Hematopoietic multipotent progenitor cell (in vitro differentiated cells): ENCODE measurements at regions not wholly inside any gene's neighbourhood (a gene's known extent, or its start where the extent isn't known, plus 50 kb on each side); places are given as distances from the start of the nearest gene placed in this dataset.

Source experiments
- DNase-seq, 3 donors: peaks; one replicate each; pipeline ENCODE4 v3.0.0-alpha.2; 2011 to 2015; ENCODE audit warnings: low read depth in 2 of 3, low spot score in 2 of 3

GRCh38 chr10:47077386-47077785, 166.2 kb downstream of the PTPN20 start:
- no peak for DNase-seq

GRCh38 chr10:47077941-47078340, 166.7 kb downstream of the PTPN20 start:
- DNase-seq: no peak

- no peak for DNase-seq
These were observed 167.4 kb downstream of the PTPN20 start for GRCh38 chr10:47078393-47079203.

GRCh38 chr10:47079204-47079580, 168.0 kb downstream of the PTPN20 start:
- no peak for DNase-seq

GRCh38 chr10:47081264-47081663, 170.0 kb downstream of the PTPN20 start:
- DNase-seq: peak in 2 of 3 donors; percentile 47 to 85

GRCh38 chr10:47082055-47082784, 171.0 kb downstream of the PTPN20 start:
- DNase-seq: no peak

GRCh38 chr10:47087667-47088066, 176.4 kb downstream of the PTPN20 start:
- peak in 1 of 3 donors; percentile 39 for DNase-seq

GRCh38 chr10:47088656-47089354, 177.6 kb downstream of the PTPN20 start:
- DNase-seq: no peak

GRCh38 chr10:47090042-47090441, 178.8 kb downstream of the PTPN20 start:
- DNase-seq: no peak

- no peak for DNase-seq
These were observed 179.7 kb downstream of the PTPN20 start for GRCh38 chr10:47090903-47091302.

- DNase-seq: no peak
These were observed 180.2 kb downstream of the PTPN20 start for GRCh38 chr10:47091421-47091820.

- DNase-seq: no peak
These were observed 181.1 kb downstream of the PTPN20 start for GRCh38 chr10:47092376-47092775.

- DNase-seq: no peak
These were observed 181.6 kb downstream of the PTPN20 start for GRCh38 chr10:47092831-47093230.

- DNase-seq: no peak
These were observed 182.9 kb downstream of the PTPN20 start for GRCh38 chr10:47094126-47094525.

- no peak for DNase-seq
These were observed 183.4 kb downstream of the PTPN20 start for GRCh38 chr10:47094636-47095035.

- DNase-seq: no peak
These were observed 184.0 kb downstream of the PTPN20 start for GRCh38 chr10:47095211-47095610.

- DNase-seq: no peak
These were observed 184.8 kb downstream of the PTPN20 start for GRCh38 chr10:47095848-47096612.

GRCh38 chr10:47098238-47098637, 187.0 kb downstream of the PTPN20 start:
- DNase-seq: no peak

GRCh38 chr10:47098964-47099363, 187.7 kb downstream of the PTPN20 start:
- no peak for DNase-seq

GRCh38 chr10:47099474-47099873, 188.2 kb downstream of the PTPN20 start:
- DNase-seq: no peak

- no peak for DNase-seq
These were observed 190.0 kb downstream of the PTPN20 start for GRCh38 chr10:47101196-47101595.
